IMR-90 (cell line): ENCODE measurements at regions not wholly inside any gene's neighbourhood (a gene's known extent, or its start where the extent isn't known, plus 50 kb on each side); places are given as distances from the start of the nearest gene placed in this dataset.

ENCODE experiments used
- ATAC-seq: fragments of 200-7000 bp; cut with Tn5 transposase; 2 replicates; pipeline ENCODE4 v1.9.1; 2020; ENCODE audit warnings: low read depth, mild to moderate bottlenecking, moderate library complexity
- BruUV-seq: library from RNA; stranded (reverse); fragments of 400-500 nt; replicated peaks from 2 replicates; lab custom pipeline; 2021; lab: Mats Ljungman, UMichigan
- CTCF ChIA-PET: fragments of 300-600 bp; formaldehyde crosslinking; extraction: SDS; loops from one replicate; lab custom pipeline; 2021; ENCODE audit warnings: antibody characterized with exemption; lab: Yijun Ruan, JAX
- POLR2A ChIA-PET: fragments of 300-600 bp; sonication (Branson Sonifier 250); formaldehyde crosslinking; loops from one replicate; lab custom pipeline; 2022; ENCODE audit warnings: antibody characterized with exemption; ENCODE audit not compliant: unreplicated experiment; lab: Charles Lee
- DNase-seq: peaks from one replicate; pipeline ENCODE4 v3.0.0; 2013
- H2AFZ ChIP-seq: replicated peaks from 2 replicates; pipeline ENCODE3; 2013; ENCODE audit warnings: low read length, mild to moderate bottlenecking; ENCODE audit not compliant: poor library complexity
- H2AK5ac ChIP-seq: 2 replicates; pipeline ENCODE4 v1.6.1; 2013; ENCODE audit warnings: low read depth, low read length, inconsistent platforms
- H2AK9ac ChIP-seq: replicated peaks from 2 replicates; pipeline ENCODE3; 2013; ENCODE audit warnings: mild to moderate bottlenecking, low read depth, low read length, moderate library complexity; ENCODE audit not compliant: poor library complexity
- H2BK120ac ChIP-seq: 2 replicates; pipeline ENCODE4 v1.6.1; 2013; ENCODE audit warnings: low read depth, low read length, inconsistent platforms
- H2BK15ac ChIP-seq: 3 replicates; pipeline ENCODE4 v1.6.1; 2013; ENCODE audit warnings: low read depth, low read length, inconsistent platforms
- H2BK20ac ChIP-seq: 2 replicates; pipeline ENCODE4 v1.6.1; 2013; ENCODE audit warnings: low read depth, mild to moderate bottlenecking, inconsistent platforms, low read length, moderate library complexity
- H2BK5ac ChIP-seq: 2 replicates; pipeline ENCODE4 v1.6.1; 2013; ENCODE audit warnings: mild to moderate bottlenecking, low read depth, low read length, inconsistent platforms; ENCODE audit not compliant: poor library complexity, severe bottlenecking
- H3K14ac ChIP-seq: replicated peaks from 2 replicates; pipeline ENCODE4 v1.6.1; 2013; ENCODE audit warnings: low read depth, low read length, inconsistent platforms
- H3K18ac ChIP-seq: 2 replicates; pipeline ENCODE4 v1.6.1; 2013; ENCODE audit warnings: low read depth, low read length, control low read depth
- H3K23ac ChIP-seq: 2 replicates; pipeline ENCODE4 v1.6.1; 2013; ENCODE audit warnings: low read depth, low read length, inconsistent platforms
- H3K27ac ChIP-seq: 2 replicates; pipeline ENCODE4 v1.5.1; 2013; ENCODE audit warnings: mild to moderate bottlenecking, control low read depth, low read length; ENCODE audit not compliant: insufficient read depth
- H3K27me3 ChIP-seq: 2 replicates; pipeline ENCODE4 v1.6.1; 2013; ENCODE audit warnings: low read length; ENCODE audit not compliant: control insufficient read depth, insufficient read depth
- H3K36me3 ChIP-seq: 2 replicates; pipeline ENCODE4 v1.6.1; 2013; ENCODE audit warnings: low read length, mixed read lengths; ENCODE audit not compliant: control insufficient read depth, insufficient read depth
- H3K4ac ChIP-seq: 2 replicates; pipeline ENCODE4 v1.6.1; 2013; ENCODE audit warnings: low read depth, low read length, inconsistent platforms
- H3K4me1 ChIP-seq: 2 replicates; pipeline ENCODE4 v1.6.1; 2013; ENCODE audit warnings: low read length, mixed read lengths; ENCODE audit not compliant: control insufficient read depth, insufficient read depth
- H3K4me2 ChIP-seq: 2 replicates; pipeline ENCODE4 v1.6.1; 2013; ENCODE audit warnings: low read depth, mild to moderate bottlenecking, control low read depth, low read length, moderate library complexity
- H3K4me3 ChIP-seq: 2 replicates; pipeline ENCODE4 v1.5.1; 2013; ENCODE audit warnings: low read depth, mild to moderate bottlenecking, control low read depth, low read length, moderate library complexity; ENCODE audit not compliant: insufficient read depth
- H3K56ac ChIP-seq: 2 replicates; pipeline ENCODE4 v1.6.1; 2013; ENCODE audit warnings: low read length, inconsistent platforms; ENCODE audit not compliant: insufficient read depth; ENCODE audit errors: extremely low read depth
- H3K79me1 ChIP-seq, 2 experiments: 2 replicates each; pipeline ENCODE4 v1.6.1; 2013; ENCODE audit warnings: low read length in 2 of 2, inconsistent platforms in 1 of 2, low read depth in 1 of 2
- H3K9ac ChIP-seq: 2 replicates; pipeline ENCODE4 v1.6.1; 2013; ENCODE audit warnings: low read depth, low read length, control low read depth
- H3K9me1 ChIP-seq: 2 replicates; pipeline ENCODE4 v1.6.1; 2013; ENCODE audit warnings: low read length, inconsistent platforms; ENCODE audit not compliant: insufficient read depth
- H3K9me3 ChIP-seq: 2 replicates; pipeline ENCODE4 v1.6.1; 2013; ENCODE audit warnings: low read length; ENCODE audit not compliant: control insufficient read depth, insufficient read depth
- H4K20me1 ChIP-seq: 2 replicates; pipeline ENCODE4 v1.6.1; 2013; ENCODE audit warnings: low read length, inconsistent platforms; ENCODE audit not compliant: insufficient read depth
- H4K5ac ChIP-seq: 2 replicates; pipeline ENCODE4 v1.6.1; 2013; ENCODE audit warnings: mild to moderate bottlenecking, low read depth, low read length, control low read depth
- H4K8ac ChIP-seq, 2 experiments: 2 replicates each; pipeline ENCODE4 v1.6.1; 2013; ENCODE audit warnings: low read depth in 2 of 2, low read length in 2 of 2, control low read depth in 1 of 2, inconsistent platforms in 1 of 2
- H4K91ac ChIP-seq: 2 replicates; pipeline ENCODE4 v1.6.1; 2013; ENCODE audit warnings: low read depth, low read length, inconsistent platforms; ENCODE audit not compliant: insufficient read depth
- BHLHE40 ChIP-seq: fragments of 150-350 bp; IDR thresholded peaks from 2 replicates; pipeline ENCODE4 v1.6.1; 2016; ENCODE audit warnings: mild to moderate bottlenecking, low read depth, low read length
- FOS ChIP-seq: fragments of 150-350 bp; IDR thresholded peaks from 2 replicates; pipeline ENCODE4 v1.6.1; 2016; ENCODE audit warnings: low read depth, low read length
- NFE2L2 ChIP-seq: fragments of 150-350 bp; IDR thresholded peaks from 2 replicates; pipeline ENCODE4 v1.6.1; 2016; ENCODE audit warnings: low read depth, mild to moderate bottlenecking, low read length
- RAD21 ChIP-seq: IDR thresholded peaks from 2 replicates; pipeline ENCODE4 v1.6.1; 2012; ENCODE audit warnings: low read length, improper control_type of control experiment
- RCOR1 ChIP-seq: IDR thresholded peaks from 2 replicates; pipeline ENCODE4 v1.6.1; 2012; ENCODE audit warnings: mild to moderate bottlenecking, low read length, improper control_type of control experiment; ENCODE audit not compliant: insufficient replicate concordance
- RFX5 ChIP-seq: IDR thresholded peaks from 2 replicates; pipeline ENCODE4 v1.8.0; 2012; ENCODE audit warnings: low read depth, mild to moderate bottlenecking, low read length, moderate library complexity
- dilution Hi-C: fragments of 300-500 bp; cut with HindIII; formaldehyde crosslinking; loops from one replicate; pipeline ENCODE4 v1.14.3; 2018; ENCODE audit warnings: low sequenced_read_pairs; ENCODE audit not compliant: unreplicated experiment
- in situ Hi-C: fragments of 300-500 bp; cut with MboI; formaldehyde crosslinking; loops from 3 replicates; pipeline ENCODE4 v1.14.3; 2019; ENCODE audit warnings: low sequenced_read_pairs, inconsistent platforms, mixed read lengths
- intact Hi-C: fragments of 100-400 bp; cut with micrococcal nuclease; formaldehyde crosslinking; loops from 2 replicates; pipeline ENCODE4 v1.10.0; 2022
- TF ChIP-seq, protein P1 (sequence below): fragments of 150-350 bp; IDR thresholded peaks from 2 replicates; pipeline ENCODE4 v1.6.1; 2016; ENCODE audit warnings: low read depth, mild to moderate bottlenecking, low read length, moderate library complexity, borderline replicate concordance
- TF ChIP-seq, protein P2 (sequence below): fragments of 150-350 bp; IDR thresholded peaks from 2 replicates; pipeline ENCODE4 v1.6.1; 2017; ENCODE audit warnings: mild to moderate bottlenecking, antibody characterized with exemption, low read length, low read depth

DNA sequence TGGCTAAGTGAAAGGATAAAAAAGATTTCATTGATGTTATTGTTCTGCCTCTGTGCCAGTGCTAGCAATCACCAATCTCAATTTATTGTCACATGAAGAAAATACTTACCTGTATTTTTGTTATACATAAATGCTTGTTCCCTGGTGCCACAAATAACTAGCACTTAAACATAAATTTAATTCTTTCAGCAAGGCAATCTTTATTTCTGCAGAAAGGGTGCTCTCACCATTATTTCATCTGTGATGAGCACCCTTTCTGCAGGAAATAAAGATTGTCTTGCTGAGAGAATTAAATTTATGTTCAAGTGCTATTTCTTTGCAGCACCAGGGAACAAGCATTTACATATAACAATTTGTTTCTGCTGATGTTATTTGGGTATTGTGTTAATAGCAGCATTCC lies 87.2 kb downstream of the DIRAS3 start:
- Histone ChIP-seq H3K4me1 (no peaks in the 10 kb centered on the region), H4K91ac (no peak overlapping the region), H3K18ac (no peak overlapping the region), H2BK5ac (no peak overlapping the region), H3K27me3 (no peaks in the 10 kb centered on the region), H3K36me3 (no peaks in the 10 kb centered on the region), H4K20me1 (no peaks in the 10 kb centered on the region), H2AK9ac (no peak overlapping the region), H2AK5ac (no peak overlapping the region), H3K9ac (no peak overlapping the region), H2BK20ac (no peak overlapping the region), H3K4me2 (no peak overlapping the region), H3K4me3 (no peak overlapping the region), H3K79me1 (no peaks in the 10 kb centered on the region), H3K56ac (no peak overlapping the region), H2BK15ac (no peak overlapping the region), H2BK120ac (no peak overlapping the region), H3K4ac (no peak overlapping the region), H2AFZ (no peak overlapping the region), H3K14ac (no peak overlapping the region), H3K9me3 (peaks cover 11% of the 10 kb centered on the region), H3K23ac (no peak overlapping the region), H3K27ac (no peak overlapping the region), H4K5ac (no peak overlapping the region), H4K8ac (no peak overlapping the region), H3K9me1 (0 out of 2 replicates have a peak, but pooled peaks cover 4% of the 10 kb centered on the region)
- intact Hi-C loops: no loop called here
- ATAC-seq (no peak), DNase-seq (no peak)
- in situ Hi-C loops: no loop called here
- TF ChIP-seq, protein P1, sequence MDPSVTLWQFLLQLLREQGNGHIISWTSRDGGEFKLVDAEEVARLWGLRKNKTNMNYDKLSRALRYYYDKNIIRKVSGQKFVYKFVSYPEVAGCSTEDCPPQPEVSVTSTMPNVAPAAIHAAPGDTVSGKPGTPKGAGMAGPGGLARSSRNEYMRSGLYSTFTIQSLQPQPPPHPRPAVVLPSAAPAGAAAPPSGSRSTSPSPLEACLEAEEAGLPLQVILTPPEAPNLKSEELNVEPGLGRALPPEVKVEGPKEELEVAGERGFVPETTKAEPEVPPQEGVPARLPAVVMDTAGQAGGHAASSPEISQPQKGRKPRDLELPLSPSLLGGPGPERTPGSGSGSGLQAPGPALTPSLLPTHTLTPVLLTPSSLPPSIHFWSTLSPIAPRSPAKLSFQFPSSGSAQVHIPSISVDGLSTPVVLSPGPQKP: no peak
- TF ChIP-seq NFE2L2 (no peak), RCOR1 (no peak), BHLHE40 (no peak), RFX5 (no peak), FOS (no peak), RAD21 (no peak)
- TF ChIP-seq, protein P2, sequence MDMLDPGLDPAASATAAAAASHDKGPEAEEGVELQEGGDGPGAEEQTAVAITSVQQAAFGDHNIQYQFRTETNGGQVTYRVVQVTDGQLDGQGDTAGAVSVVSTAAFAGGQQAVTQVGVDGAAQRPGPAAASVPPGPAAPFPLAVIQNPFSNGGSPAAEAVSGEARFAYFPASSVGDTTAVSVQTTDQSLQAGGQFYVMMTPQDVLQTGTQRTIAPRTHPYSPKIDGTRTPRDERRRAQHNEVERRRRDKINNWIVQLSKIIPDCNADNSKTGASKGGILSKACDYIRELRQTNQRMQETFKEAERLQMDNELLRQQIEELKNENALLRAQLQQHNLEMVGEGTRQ: no peak
- ChIA-PET POLR2A (no interaction called here), CTCF (no interaction called here)
- dilution Hi-C loops: no loop called here
- no TSS peak for BruUV-seq
